Suppressor macrophage treated with lipopolysaccharide for 4 hours (primary cell): ENCODE measurements at regions not wholly inside any gene's neighbourhood (a gene's known extent, or its start where the extent isn't known, plus 50 kb on each side); places are given as distances from the start of the nearest gene placed in this dataset.

ENCODE experiments used
- DNase-seq: peaks from one replicate; pipeline ENCODE4 v3.0.0-alpha.2; 2020

- DNase-seq = no peak
Observed at GRCh38 chr4:20302336-20302735, 50.6 kb downstream of the SLIT2 start.

DNA sequence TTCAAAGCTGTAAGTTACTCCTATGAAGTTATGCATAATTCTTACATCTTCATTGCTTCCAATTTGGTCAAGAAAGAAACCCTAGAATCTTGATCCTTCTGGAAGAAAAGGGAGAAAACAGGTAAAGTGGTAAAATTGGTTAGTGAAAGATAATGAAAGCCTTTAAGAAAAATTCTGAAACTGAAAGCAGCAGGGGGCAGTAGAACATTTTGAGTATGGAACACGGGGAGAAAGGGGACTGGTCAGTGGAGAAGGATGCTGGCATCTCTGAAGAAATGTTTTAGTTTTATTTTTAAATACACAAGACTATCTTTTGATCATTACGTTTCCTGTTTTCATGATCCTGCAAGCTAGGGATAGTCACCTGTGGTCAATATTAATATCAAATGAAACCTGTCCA lies 54.3 kb downstream of the SLIT2 start:
- DNase-seq = no peak

GRCh38 chr4:20311856-20312255 lies 60.2 kb downstream of the SLIT2 start:
- no peak for DNase-seq

DNA sequence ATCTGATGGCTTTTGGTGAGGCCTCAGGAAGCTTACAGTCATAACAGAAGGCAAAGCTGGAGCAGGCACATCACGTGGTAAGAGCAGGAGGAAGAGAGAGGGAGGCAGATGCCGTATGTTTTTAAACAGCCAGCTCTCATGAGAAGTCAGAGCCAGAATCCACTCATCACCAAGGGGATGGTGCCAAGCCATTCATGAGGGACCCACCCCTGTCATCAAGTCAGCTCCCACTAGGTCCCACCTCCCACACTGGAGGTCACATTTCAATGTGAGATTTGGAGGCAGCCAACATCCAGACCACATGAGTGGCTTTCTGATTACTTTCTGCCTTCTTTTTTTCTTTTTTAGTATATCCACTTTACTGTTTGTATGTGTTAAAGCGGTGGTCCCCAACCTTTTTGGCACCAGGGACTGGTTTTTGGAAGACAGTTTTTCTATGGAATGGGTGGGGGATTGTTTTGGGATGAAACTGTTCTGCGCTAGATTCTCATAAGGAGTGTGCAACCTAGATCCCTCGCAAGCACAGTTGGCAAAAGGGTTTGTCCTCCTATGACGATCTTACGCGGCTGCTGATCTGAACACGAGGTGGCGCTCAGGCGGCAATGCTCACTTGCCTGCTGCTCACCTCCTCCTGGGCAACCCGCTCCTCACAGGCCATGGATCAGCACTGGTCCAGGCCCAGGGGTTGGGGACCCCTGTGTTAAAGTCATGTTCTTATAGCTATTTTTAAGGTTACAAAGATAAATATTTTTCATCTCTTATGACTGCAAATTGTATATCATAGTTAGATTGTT lies 61.7 kb downstream of the SLIT2 start:
- no peak for DNase-seq

- DNase-seq = no peak
Observed at GRCh38 chr4:20317424-20317985, 65.8 kb downstream of the SLIT2 start.

DNA sequence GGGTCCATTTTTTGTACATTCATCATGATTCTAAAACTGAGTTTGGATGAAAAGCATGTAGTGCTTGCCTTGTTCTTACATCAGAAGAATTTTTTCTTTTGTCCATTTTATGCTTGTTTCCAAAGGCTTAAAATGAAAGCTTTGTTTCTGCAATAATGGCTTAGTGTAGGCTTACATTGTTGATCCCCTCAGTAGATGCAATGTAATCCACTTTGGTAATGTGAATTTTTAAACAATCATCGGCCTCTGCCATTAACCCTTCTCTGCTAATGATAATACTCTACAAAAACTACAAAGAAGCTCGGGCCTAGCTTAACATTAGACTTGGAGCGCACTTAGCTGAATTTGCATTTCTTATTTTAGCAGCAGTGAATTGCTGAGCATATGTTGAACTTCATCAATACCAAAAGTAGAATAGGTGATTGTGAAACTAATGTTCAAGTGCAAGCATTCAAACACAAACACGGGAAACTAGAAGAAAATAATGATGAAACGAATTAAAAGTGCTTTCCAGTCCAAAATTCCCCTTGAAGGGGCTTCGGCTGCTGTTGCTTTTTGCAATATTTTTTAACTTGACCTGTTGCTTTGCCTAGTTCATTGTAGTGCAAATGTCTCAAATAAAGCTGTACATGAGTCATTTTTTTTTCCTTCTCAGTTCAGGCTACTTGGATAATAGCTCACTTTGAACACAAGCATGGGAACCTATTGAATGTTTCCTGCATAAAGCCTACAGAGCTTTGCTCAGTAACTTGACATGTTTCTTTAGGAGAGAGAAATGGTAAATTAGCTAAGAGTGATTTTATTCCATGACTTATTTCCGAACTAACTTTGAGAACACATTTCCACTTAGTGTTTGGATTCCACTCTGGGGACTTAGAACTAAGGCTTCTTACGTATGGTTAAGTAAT lies 66.5 kb downstream of the SLIT2 start:
- DNase-seq = no peak

- DNase-seq = no peak
Observed at GRCh38 chr4:20318909-20319277, 67.2 kb downstream of the SLIT2 start.

DNA sequence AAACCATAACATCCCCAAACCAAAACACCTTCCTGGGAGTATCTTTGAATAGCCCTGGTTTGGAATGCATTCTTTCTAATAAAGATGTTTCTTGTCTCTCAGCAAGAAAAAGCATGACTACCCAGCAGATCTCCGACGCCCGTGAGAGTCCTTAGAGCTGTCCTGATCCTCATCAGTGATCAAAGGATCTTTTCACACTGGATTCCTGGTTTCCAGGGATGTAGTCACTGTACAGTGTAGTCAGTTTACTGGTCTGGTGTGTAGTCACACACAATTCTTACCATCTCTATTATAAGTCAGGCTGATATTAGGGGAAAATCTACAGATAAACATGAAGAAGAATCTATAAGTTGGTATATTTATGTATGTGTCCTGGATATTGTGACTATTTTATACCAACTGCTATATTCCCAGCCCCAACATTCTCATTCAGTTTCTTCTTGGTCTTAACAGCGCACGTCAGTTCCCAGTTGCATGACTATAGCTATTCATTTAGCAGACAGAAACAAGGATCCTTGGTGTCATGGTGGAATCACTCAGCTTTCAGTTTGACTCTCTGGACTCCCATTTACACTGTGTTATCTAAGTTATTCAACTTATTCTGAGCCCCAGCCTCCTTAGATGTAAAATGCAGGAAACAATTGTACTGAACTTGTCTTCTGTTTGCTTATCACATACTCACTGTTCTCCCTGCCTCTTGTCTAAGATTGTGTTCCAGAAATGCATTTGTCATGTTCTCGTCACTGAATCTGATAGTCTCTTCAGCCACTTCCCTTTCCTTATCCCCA lies 68.3 kb downstream of the SLIT2 start:
- no peak for DNase-seq

GRCh38 chr4:20323991-20324390 lies 72.3 kb downstream of the SLIT2 start:
- no peak for DNase-seq

DNA sequence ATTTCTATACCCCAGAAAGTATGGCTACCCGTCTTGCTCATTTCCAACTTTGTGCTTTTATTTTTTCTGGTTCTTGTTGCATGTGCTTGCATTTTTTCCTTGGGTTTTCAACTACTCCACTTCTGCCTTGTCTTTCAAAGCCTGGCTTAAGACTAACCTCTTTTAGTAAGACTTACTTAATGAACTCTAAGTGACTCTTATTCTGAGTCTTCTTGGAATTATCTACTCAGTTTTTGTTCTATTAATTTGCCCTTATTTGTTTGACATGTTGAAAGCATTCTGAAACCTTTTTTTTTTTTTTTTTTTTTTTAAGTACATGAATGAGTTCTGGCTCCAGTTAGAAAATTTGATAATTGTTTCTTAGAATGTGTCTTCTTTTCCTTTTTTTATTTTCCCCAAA lies 74.8 kb downstream of the SLIT2 start:
- no peak for DNase-seq

DNA sequence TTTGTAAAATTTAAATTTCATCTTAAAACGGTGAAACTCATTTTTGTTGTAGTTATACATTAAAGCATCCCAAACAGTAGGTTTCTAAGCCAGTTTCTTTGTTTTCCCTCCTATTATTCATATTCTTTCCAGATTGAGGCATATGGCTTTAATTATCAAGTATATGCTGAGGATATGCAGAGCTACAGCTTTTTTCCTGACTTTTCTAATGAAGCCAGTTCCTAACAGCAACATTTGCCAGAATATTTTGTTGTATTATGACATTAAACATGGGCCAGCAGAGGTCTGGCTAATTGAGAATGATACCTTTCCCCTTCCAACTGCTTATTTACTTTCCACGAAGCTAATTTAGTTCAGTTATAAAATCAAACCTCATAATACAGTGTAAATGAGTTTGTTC lies 75.3 kb downstream of the SLIT2 start:
- no peak for DNase-seq

GRCh38 chr4:20327808-20328207 lies 76.1 kb downstream of the SLIT2 start:
- no peak for DNase-seq

GRCh38 chr4:20331642-20332041 lies 79.9 kb downstream of the SLIT2 start:
- DNase-seq = no peak

DNA sequence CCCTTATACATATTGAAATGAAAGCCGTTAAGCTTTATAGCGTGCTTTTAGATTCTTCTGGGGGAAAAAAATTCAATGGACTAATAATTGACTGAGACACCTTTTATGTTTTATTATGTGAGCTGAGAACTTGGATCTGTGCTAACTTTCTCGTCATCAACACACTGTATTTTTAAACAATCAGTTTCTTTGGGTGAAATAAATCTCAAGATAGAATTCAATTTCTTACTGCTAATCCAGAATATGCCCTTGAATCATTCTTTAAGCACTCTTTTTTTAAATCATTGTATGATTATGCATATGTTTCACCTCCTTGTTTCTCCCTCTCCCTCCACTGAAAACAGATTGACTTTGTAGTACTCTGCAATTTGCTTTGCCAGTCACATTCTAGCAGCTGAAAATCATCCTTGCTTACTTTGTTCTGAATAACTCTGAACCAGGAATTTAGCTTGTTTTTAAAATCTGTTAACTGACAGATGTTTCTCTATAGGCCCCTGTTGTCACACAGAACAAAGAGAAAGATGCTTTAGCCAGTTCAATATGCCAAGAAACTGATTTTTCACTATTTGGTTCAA lies 81.5 kb downstream of the SLIT2 start:
- no peak for DNase-seq

GRCh38 chr4:20337261-20337664 lies 85.6 kb downstream of the SLIT2 start:
- DNase-seq = no peak

DNA sequence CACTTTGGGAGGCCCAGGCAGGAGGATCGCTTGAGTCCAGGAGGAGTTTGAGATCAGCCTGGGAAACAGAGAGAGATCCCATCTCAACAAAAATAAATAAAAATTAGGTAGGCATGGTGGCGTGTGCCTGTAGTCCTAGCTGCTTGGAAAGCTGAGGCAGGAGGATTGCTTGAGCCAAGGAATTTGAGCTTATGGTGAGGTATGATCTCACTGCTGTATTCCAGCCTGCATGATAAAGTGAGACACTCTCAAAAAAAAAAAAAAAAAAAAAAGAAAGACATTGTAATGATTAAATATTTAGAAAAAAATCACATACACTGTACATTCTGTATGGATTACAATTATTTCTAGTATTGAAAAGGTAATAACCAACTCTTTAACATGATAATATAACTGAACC lies 87.1 kb downstream of the SLIT2 start:
- DNase-seq = no peak

DNA sequence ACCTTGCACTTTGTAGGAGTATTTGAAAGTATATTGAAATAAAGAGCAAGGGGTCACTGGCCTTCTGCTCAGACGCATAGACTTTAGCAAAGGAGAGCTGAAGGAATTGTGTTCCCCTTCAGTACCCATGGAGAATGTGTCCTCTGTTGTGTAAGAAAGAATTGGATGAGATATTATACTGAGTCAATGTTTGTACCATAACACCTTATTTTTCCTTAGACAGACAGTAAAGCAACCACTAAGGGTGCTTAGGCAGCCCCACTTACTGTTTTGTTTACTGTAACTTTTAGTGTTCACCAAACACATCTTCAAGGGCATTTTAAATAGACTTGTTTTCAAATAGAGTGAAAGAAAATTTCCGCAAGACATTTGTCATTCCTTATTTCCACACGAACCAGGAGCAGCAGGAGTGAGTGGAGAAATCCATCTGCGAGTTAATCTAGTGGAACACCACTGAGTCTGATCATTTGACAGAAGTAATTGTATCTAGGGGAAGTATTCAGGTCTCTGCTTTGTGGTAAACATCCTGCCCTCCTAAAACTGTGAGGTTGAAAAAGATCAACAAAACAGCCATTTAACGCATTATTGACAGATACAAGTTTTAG lies 89.5 kb downstream of the SLIT2 start:
- no peak for DNase-seq

GRCh38 chr4:20347531-20347930 lies 95.8 kb downstream of the SLIT2 start:
- DNase-seq = no peak

DNA sequence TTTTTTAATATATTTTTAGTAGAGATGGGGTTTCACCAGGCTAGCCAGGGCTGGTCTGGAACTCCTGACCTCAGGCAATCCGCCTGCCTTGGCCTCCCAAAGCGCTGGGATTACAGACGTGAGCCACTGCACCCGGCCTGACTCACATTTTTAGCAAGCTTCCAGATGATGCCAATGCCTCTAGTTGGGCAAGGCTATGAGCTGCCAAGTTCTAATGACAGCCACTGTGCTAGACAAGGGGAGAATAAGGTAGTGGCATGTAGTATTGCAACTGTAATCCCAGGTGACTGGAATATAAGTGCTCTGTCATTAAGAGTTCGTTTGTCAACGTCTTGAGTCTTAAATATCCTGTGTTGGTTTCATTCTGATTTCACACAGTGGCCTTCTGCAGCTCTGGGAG lies 96.7 kb downstream of the SLIT2 start:
- no peak for DNase-seq

GRCh38 chr4:20351360-20352162 lies 99.9 kb downstream of the SLIT2 start:
- DNase-seq = no peak

DNA sequence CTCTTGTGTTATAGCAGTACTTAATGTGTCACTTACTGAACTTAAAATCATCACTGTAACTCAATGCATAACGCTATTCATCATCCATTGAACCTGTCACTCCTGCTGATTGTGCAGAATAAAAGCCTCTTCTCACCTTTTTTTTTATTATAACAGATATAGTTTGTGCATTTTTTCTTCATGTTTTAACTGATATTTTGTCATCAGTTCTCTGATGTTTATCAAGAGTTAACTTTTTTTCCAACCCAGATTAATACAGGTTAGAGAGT lies 100.4 kb downstream of the SLIT2 start:
- no peak for DNase-seq

DNA sequence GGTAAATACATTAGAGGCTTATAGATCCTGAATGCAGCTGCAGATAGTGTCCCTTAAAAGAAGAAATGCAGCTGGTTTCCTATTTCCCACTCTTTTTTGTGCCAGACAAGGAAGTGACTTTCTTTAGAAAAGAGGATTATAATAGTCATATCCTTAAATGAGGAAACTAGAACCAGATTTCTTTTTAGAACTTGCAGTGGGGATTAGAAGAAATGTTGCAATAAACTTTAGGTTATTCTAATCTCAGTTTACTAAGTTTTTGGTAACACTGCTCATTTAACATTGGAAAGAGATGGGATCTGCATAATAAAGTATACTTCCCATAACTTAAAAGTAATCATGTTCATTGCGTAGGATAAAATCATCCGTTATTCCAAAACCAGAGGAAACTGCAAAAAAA lies 101.9 kb downstream of the SLIT2 start:
- DNase-seq = no peak
